ENCODE measurements at regions not wholly inside any gene's neighbourhood (a gene's known extent, or its start where the extent isn't known, plus 50 kb on each side); places are given as distances from the start of the nearest gene placed in this dataset.

GRCh38 chr20:58018590-58018989 lies 209.9 kb downstream of the ANKRD60 start:
- Histone ChIP-seq H3K4me2 (ENCODE audit: low read length) (no peak overlapping the region), H3K9ac (ENCODE audit: low read length) (no peak overlapping the region), H4K12ac (ENCODE audit: low read depth, low read length) (no peak overlapping the region), H2AK5ac (ENCODE audit: low read length) (no peak overlapping the region), H3K4me1 (ENCODE audit: control insufficient read depth in 1 of 2, insufficient read depth in 2 of 2, low read length in 2 of 2) (no peaks in the 10 kb centered on the region), H3K14ac (ENCODE audit: low read length) (no peak overlapping the region), H3K27me3 (ENCODE audit: insufficient read depth, low read length) (no peaks in the 10 kb centered on the region), H3K36me3 (ENCODE audit: control insufficient read depth in 1 of 2, insufficient read depth in 2 of 2, low read length in 2 of 2) (no peaks in the 10 kb centered on the region), H3K79me2 (ENCODE audit: control insufficient read depth, insufficient read depth, low read length, poor library complexity) (no peaks in the 10 kb centered on the region), H3K4me3 (ENCODE audit: low read depth, low read length) (no peak overlapping the region), H2BK5ac (ENCODE audit: low read depth, low read length, poor library complexity) (no peak overlapping the region), H4K91ac (ENCODE audit: low read depth, low read length) (no peak overlapping the region), H3K23ac (ENCODE audit: low read length) (no peak overlapping the region), H2AFZ (ENCODE audit: insufficient read depth, low read length, poor library complexity) (no peak overlapping the region), H2BK12ac (ENCODE audit: low read length) (no peak overlapping the region), H3K9me3 (ENCODE audit: insufficient read depth, low read depth, low read length) (peaks cover 2% of the 10 kb centered on the region), H3K4ac (ENCODE audit: low read depth, low read length) (no peak overlapping the region), H4K8ac (ENCODE audit: low read depth, low read length) (no peak overlapping the region), H3K79me1 (ENCODE audit: low read length) (no peaks in the 10 kb centered on the region), H3K18ac (ENCODE audit: low read length) (no peak overlapping the region), H2BK120ac (ENCODE audit: insufficient read depth, low read length, poor library complexity) (no peak overlapping the region), H3K27ac (ENCODE audit: low read depth, low read length) (no peak overlapping the region)
- DNase-seq, result no peak
- no CpG with 5 or more reads among the region's 8 CpGs for WGBS (ENCODE audit: extremely low coverage, insufficient coverage, insufficient read length)

DNA sequence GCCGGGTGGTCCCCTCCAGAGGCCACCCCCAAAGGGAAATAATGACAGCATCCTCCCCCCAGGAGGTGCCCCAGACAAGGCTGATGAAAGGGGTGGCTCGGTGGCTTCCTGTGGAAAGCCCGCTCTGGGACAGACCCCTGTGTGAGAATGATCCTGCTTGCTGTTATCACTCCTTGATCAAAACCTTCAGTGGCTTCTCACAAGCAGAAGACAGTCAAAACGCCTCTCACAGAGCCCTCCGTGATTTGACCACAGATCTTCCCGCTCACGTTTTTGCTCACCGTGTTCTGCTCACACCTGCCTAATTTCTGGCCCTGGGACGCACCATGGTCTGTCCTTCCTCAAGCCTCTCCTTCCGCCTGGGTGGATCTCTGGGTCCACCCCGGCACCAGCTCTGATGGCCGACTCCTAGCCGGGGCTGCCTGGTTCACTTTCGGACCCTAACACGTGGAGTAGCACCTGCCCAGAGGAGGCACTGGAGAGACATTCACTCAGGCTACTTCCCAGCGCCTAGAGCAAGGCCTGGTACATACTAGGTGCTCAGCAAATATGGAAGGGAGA lies 210.4 kb downstream of the ANKRD60 start:
- Histone ChIP-seq H3K36me3 (ENCODE audit: control insufficient read depth in 1 of 2, insufficient read depth in 2 of 2, low read length in 2 of 2) (no peaks in the 10 kb centered on the region), H3K14ac (ENCODE audit: low read length) (no peak overlapping the region), H3K4ac (ENCODE audit: low read depth, low read length) (no peak overlapping the region), H3K4me1 (ENCODE audit: control insufficient read depth in 1 of 2, insufficient read depth in 2 of 2, low read length in 2 of 2) (no peaks in the 10 kb centered on the region), H2AK5ac (ENCODE audit: low read length) (no peak overlapping the region), H4K12ac (ENCODE audit: low read depth, low read length) (no peak overlapping the region), H3K79me2 (ENCODE audit: control insufficient read depth, insufficient read depth, low read length, poor library complexity) (no peaks in the 10 kb centered on the region), H3K79me1 (ENCODE audit: low read length) (no peaks in the 10 kb centered on the region), H3K9ac (ENCODE audit: low read length) (no peak overlapping the region), H4K8ac (ENCODE audit: low read depth, low read length) (no peak overlapping the region), H3K4me3 (ENCODE audit: low read depth, low read length) (no peak overlapping the region), H3K9me3 (ENCODE audit: insufficient read depth, low read depth, low read length) (no peaks in the 10 kb centered on the region), H3K4me2 (ENCODE audit: low read length) (no peak overlapping the region), H2BK120ac (ENCODE audit: insufficient read depth, low read length, poor library complexity) (no peak overlapping the region), H2AFZ (ENCODE audit: insufficient read depth, low read length, poor library complexity) (no peak overlapping the region), H3K27me3 (ENCODE audit: insufficient read depth, low read length) (no peaks in the 10 kb centered on the region), H3K27ac (ENCODE audit: low read depth, low read length) (no peak overlapping the region), H4K91ac (ENCODE audit: low read depth, low read length) (no peak overlapping the region), H2BK12ac (ENCODE audit: low read length) (no peak overlapping the region), H3K23ac (ENCODE audit: low read length) (no peak overlapping the region), H2BK5ac (ENCODE audit: low read depth, low read length, poor library complexity) (no peak overlapping the region), H3K18ac (ENCODE audit: low read length) (no peak overlapping the region)
- DNase-seq, result no peak
- no CpG with 5 or more reads among the region's 16 CpGs for WGBS (ENCODE audit: extremely low coverage, insufficient coverage, insufficient read length)

DNA sequence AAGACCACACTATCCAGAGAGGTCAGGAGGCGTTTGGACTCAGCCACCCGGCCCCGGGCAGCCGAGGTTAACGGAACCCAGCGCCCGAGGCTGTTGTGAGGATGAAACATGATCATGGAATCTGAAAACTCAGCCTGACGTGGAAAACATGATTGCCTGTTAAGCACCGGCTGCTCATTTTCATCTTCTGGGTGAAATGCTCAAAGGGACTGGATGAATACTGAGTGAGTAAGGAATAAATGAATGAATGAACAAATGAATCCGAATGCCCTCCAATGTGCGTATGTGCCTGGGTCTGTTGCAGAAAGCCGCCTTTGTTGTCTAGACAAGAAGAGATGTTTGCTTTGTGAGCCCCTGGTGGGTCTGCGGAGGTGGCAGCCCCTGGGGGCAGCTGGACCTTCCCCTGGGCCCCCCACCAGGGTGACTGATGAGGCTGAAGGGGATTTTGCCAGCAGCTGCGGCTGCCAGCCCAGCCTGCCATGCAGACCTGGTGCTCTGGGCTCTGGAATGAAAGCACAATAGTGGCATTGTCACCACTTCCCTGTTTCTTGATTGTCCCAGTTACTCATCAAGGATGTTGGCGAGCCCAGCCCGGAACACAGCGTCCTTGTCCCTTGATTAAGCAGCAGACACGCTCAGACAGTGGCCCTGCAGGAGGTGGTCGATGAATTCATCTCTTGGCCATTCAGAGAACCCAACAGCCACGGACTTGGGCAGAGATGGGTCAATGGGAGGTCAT lies 211.1 kb downstream of the ANKRD60 start:
- peak; percentile 78 to 90 for DNase-seq
- Histone ChIP-seq H2AK5ac (ENCODE audit: low read length) (no peak overlapping the region), H4K12ac (ENCODE audit: low read depth, low read length) (no peak overlapping the region), H3K4ac (ENCODE audit: low read depth, low read length) (no peak overlapping the region), H3K9ac (ENCODE audit: low read length) (no peak overlapping the region), H4K91ac (ENCODE audit: low read depth, low read length) (no peak overlapping the region), H3K27me3 (ENCODE audit: insufficient read depth, low read length) (no peaks in the 10 kb centered on the region), H4K8ac (ENCODE audit: low read depth, low read length) (no peak overlapping the region), H3K4me1 (ENCODE audit: control insufficient read depth in 1 of 2, insufficient read depth in 2 of 2, low read length in 2 of 2) (no peaks in the 10 kb centered on the region), H3K79me2 (ENCODE audit: control insufficient read depth, insufficient read depth, low read length, poor library complexity) (no peaks in the 10 kb centered on the region), H2BK120ac (ENCODE audit: insufficient read depth, low read length, poor library complexity) (no peak overlapping the region), H2AFZ (ENCODE audit: insufficient read depth, low read length, poor library complexity) (no peak overlapping the region), H3K4me3 (ENCODE audit: low read depth, low read length) (no peak overlapping the region), H3K27ac (ENCODE audit: low read depth, low read length) (no peak overlapping the region), H3K9me3 (ENCODE audit: insufficient read depth, low read depth, low read length) (no peaks in the 10 kb centered on the region), H3K79me1 (ENCODE audit: low read length) (no peaks in the 10 kb centered on the region), H2BK12ac (ENCODE audit: low read length) (no peak overlapping the region), H3K4me2 (ENCODE audit: low read length) (no peak overlapping the region), H3K18ac (ENCODE audit: low read length) (no peak overlapping the region), H2BK5ac (ENCODE audit: low read depth, low read length, poor library complexity) (no peak overlapping the region), H3K36me3 (ENCODE audit: control insufficient read depth in 1 of 2, insufficient read depth in 2 of 2, low read length in 2 of 2) (no peaks in the 10 kb centered on the region), H3K14ac (ENCODE audit: low read length) (no peak overlapping the region), H3K23ac (ENCODE audit: low read length) (no peak overlapping the region)
- WGBS (ENCODE audit: extremely low coverage, insufficient coverage, insufficient read length), result no CpG with 5 or more reads among the region's 20 CpGs

DNA sequence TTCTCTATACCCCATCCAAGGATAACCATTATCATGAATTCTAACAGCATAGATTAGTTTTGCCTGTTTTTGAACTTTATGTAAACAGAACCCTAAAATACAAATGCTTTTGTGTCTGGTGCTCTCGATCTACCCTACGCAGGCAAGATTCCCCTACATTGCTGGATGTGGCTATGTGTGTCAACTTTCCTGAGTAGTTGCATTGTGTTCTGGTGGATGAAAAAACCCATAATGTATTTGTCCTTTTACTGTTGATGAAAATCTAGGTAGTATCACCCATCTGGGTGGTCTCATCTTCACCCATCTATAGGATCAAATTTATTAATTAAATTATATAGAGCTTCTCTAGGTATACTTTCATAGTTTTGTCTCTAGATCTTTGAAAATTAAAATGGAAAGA lies 211.7 kb downstream of the ANKRD60 start:
- Histone ChIP-seq H2AFZ (ENCODE audit: insufficient read depth, low read length, poor library complexity) (no peak overlapping the region), H3K4me3 (ENCODE audit: low read depth, low read length) (no peak overlapping the region), H3K4me2 (ENCODE audit: low read length) (no peak overlapping the region), H2AK5ac (ENCODE audit: low read length) (no peak overlapping the region), H3K36me3 (ENCODE audit: control insufficient read depth in 1 of 2, insufficient read depth in 2 of 2, low read length in 2 of 2) (no peaks in the 10 kb centered on the region), H3K79me2 (ENCODE audit: control insufficient read depth, insufficient read depth, low read length, poor library complexity) (no peaks in the 10 kb centered on the region), H3K9me3 (ENCODE audit: insufficient read depth, low read depth, low read length) (no peaks in the 10 kb centered on the region), H3K18ac (ENCODE audit: low read length) (no peak overlapping the region), H4K8ac (ENCODE audit: low read depth, low read length) (no peak overlapping the region), H3K23ac (ENCODE audit: low read length) (no peak overlapping the region), H3K9ac (ENCODE audit: low read length) (no peak overlapping the region), H2BK120ac (ENCODE audit: insufficient read depth, low read length, poor library complexity) (no peak overlapping the region), H3K27ac (ENCODE audit: low read depth, low read length) (no peak overlapping the region), H2BK5ac (ENCODE audit: low read depth, low read length, poor library complexity) (no peak overlapping the region), H4K91ac (ENCODE audit: low read depth, low read length) (no peak overlapping the region), H4K12ac (ENCODE audit: low read depth, low read length) (no peak overlapping the region), H3K4ac (ENCODE audit: low read depth, low read length) (no peak overlapping the region), H3K79me1 (ENCODE audit: low read length) (no peaks in the 10 kb centered on the region), H3K27me3 (ENCODE audit: insufficient read depth, low read length) (no peaks in the 10 kb centered on the region), H3K14ac (ENCODE audit: low read length) (no peak overlapping the region), H3K4me1 (ENCODE audit: control insufficient read depth in 1 of 2, insufficient read depth in 2 of 2, low read length in 2 of 2) (no peaks in the 10 kb centered on the region), H2BK12ac (ENCODE audit: low read length) (no peak overlapping the region)
- WGBS (ENCODE audit: extremely low coverage, insufficient coverage, insufficient read length), result no CpG with 5 or more reads among the region's 2 CpGs
- no peak for DNase-seq
